PC-9 (cell line): ENCODE measurements at regions not wholly inside any gene's neighbourhood (a gene's known extent, or its start where the extent isn't known, plus 50 kb on each side); places are given as distances from the start of the nearest gene placed in this dataset.

Source experiments
- CTCF ChIP-seq: fragments of 200-600 bp; sonication (generic); conservative IDR thresholded peaks from 2 replicates; pipeline ENCODE4 v1.6.1; 2017; ENCODE audit warnings: mixed run types, antibody characterized with exemption, mild to moderate bottlenecking, moderate library complexity
- EZH2 ChIP-seq: fragments of 200-600 bp; sonication (generic); IDR thresholded peaks from 2 replicates; pipeline ENCODE4 v1.8.0; 2017; ENCODE audit warnings: antibody characterized with exemption, low read depth

GRCh38 chr4:138096384-138097062 lies 145.6 kb downstream of the SLC7A11 start:
- TF ChIP-seq CTCF: no peak
- TF ChIP-seq EZH2: no peak
